ENCODE measurements at regions not wholly inside any gene's neighbourhood (a gene's known extent, or its start where the extent isn't known, plus 50 kb on each side); places are given as distances from the start of the nearest gene placed in this dataset.

DNA sequence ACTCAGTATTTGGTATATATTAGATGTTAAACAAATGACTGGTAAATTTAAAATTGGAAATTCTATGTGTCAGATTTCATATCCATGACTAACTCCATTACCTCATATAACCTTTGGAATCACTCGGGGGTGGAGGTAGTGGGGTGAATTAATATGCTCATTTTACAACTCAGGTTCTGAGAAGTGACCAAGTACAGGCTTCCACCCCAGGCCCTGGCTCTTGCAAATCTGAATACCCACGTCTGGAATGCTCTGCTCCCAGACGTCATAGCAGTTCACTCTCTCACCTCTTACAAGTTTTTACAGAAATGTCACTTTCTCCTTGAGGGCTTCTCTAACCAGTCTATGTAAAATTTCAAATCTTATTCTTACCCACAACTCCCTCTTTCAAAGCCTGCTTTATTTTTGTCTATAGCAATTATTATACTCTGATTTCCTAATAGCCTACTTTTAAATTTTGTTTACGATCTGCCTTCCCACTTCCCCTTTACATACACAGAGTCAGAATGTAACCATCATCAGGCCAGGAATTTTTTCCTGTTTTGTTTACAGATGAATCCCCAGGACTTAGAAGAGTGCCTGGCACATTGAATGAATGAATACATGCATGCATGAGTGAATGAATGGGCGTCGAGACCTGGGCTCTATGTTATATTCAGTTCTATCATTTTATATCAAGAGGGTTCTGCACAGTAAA is 134.1 kb upstream of the IFNE start:
- H3K9me3 ChIP-seq (ENCODE audit: control insufficient read depth in 4 of 4, low read length in 3 of 4), result no peaks in the 10 kb centered on the region
- no peak overlapping the region for H3K27ac ChIP-seq (ENCODE audit: low read depth in 1 of 2, low read length in 2 of 2)
- no peaks in the 10 kb centered on the region for H3K36me3 ChIP-seq (ENCODE audit: control insufficient read depth in 4 of 4, insufficient read depth in 3 of 4, low read depth in 1 of 4, low read length in 3 of 4)
- WGBS, result 67% methylated on average over 6 of the region's 6 CpGs
- no peak for TF ChIP-seq JUND (IDR thresholded peaks at IDR 0.05)
- TF ChIP-seq FOXA2 (IDR thresholded peaks at IDR 0.05), result no peak
- no peak for TF ChIP-seq FOXA1 (IDR thresholded peaks at IDR 0.05)
- TF ChIP-seq RXRA (IDR thresholded peaks at IDR 0.05), result no peak
- no peak for TF ChIP-seq EGR1 (IDR thresholded peaks at IDR 0.05; ENCODE audit: low read depth in 2 of 2)
- TF ChIP-seq SP1 (IDR thresholded peaks at IDR 0.05), result no peak
- TF ChIP-seq RAD21 (IDR thresholded peaks at IDR 0.05), result no peak
- TF ChIP-seq, protein P1, sequence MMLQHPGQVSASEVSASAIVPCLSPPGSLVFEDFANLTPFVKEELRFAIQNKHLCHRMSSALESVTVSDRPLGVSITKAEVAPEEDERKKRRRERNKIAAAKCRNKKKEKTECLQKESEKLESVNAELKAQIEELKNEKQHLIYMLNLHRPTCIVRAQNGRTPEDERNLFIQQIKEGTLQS (IDR thresholded peaks at IDR 0.05), result no peak
- TF ChIP-seq YY1 (IDR thresholded peaks at IDR 0.05), result no peak
- TF ChIP-seq, protein P2, sequence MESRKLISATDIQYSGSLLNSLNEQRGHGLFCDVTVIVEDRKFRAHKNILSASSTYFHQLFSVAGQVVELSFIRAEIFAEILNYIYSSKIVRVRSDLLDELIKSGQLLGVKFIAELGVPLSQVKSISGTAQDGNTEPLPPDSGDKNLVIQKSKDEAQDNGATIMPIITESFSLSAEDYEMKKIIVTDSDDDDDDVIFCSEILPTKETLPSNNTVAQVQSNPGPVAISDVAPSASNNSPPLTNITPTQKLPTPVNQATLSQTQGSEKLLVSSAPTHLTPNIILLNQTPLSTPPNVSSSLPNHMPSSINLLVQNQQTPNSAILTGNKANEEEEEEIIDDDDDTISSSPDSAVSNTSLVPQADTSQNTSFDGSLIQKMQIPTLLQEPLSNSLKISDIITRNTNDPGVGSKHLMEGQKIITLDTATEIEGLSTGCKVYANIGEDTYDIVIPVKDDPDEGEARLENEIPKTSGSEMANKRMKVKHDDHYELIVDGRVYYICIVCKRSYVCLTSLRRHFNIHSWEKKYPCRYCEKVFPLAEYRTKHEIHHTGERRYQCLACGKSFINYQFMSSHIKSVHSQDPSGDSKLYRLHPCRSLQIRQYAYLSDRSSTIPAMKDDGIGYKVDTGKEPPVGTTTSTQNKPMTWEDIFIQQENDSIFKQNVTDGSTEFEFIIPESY (IDR thresholded peaks at IDR 0.05), result no peak
- TF ChIP-seq GABPA (IDR thresholded peaks at IDR 0.05 in 1 of 2, conservative IDR thresholded peaks at IDR 0.05 in 1 of 2), result no peak
- TF ChIP-seq HNF4G (IDR thresholded peaks at IDR 0.05), result no peak
- H3K4me1 ChIP-seq (ENCODE audit: control insufficient read depth in 4 of 4, insufficient read depth in 4 of 4, low read length in 3 of 4), result no peaks in the 10 kb centered on the region
- DNase-seq (ENCODE audit: low spot score), result no peak
- no peaks in the 10 kb centered on the region for H3K27me3 ChIP-seq (ENCODE audit: control insufficient read depth in 4 of 4, insufficient read depth in 4 of 4, low read length in 3 of 4)
- H3K4me3 ChIP-seq (ENCODE audit: low read depth in 1 of 3, low read length in 3 of 3), result no peak overlapping the region
- H3K9ac ChIP-seq (ENCODE audit: low read depth in 1 of 2, low read length in 2 of 2), result no peak overlapping the region

DNA sequence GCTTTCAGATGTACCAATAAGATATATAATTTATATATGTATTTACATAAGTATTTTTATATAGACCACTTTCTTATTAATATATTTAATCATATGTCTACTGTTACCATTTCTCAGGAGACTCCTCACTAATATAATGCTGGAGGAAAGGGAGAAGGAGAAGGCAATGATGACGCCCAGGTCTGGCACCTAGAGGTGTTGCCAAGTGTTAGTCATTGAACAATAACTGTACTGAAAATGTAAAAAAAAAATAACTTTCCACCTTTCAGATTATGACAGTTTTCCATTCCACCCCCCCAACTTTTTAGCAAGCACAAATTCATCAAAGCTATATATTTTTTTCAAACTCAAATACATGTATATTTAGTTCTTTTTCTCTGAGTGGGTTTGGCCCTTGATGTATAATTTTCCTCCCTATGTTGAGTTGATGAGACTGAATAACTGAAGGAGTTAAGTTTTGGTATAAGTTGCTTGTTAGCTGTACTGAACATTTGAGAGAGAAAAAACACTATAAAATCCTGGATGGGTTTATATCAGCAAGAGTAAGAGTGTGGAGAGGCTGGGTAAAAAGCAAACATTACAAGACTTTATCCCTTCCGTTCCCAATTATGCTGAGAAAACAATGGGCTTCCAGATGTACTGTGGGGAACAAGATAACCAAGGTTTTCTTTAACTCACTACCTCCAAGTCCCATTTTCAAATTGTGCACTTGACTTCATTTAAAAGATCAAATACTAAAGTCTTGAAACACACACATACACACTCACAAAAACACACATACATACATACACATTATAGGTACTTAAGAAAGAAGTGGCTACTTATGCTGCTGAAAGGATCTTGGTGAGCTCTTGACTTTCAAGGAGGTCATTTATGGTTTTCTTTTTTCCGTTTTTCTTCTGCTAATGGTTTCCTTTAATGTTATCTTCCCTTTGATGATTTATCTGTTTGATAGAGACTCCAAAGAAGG is 142.8 kb upstream of the IFNE start:
- Histone ChIP-seq H3K9me3 (ENCODE audit: control insufficient read depth in 4 of 4, low read length in 3 of 4) (peaks cover 0 to 6% (median 0%) of the 10 kb centered on the region in 4 donors), H3K4me1 (ENCODE audit: control insufficient read depth in 4 of 4, insufficient read depth in 4 of 4, low read length in 3 of 4) (no peaks in the 10 kb centered on the region), H3K4me3 (ENCODE audit: low read depth in 1 of 3, low read length in 3 of 3) (no peak overlapping the region), H3K36me3 (ENCODE audit: control insufficient read depth in 4 of 4, insufficient read depth in 3 of 4, low read depth in 1 of 4, low read length in 3 of 4) (no peaks in the 10 kb centered on the region), H3K27ac (ENCODE audit: low read depth in 1 of 2, low read length in 2 of 2) (no peak overlapping the region), H3K27me3 (ENCODE audit: control insufficient read depth in 4 of 4, insufficient read depth in 4 of 4, low read length in 3 of 4) (peaks cover 0 to 8% (median 0%) of the 10 kb centered on the region in 4 donors), H3K9ac (ENCODE audit: low read depth in 1 of 2, low read length in 2 of 2) (no peak overlapping the region)
- no peak for TF ChIP-seq RXRA (IDR thresholded peaks at IDR 0.05)
- TF ChIP-seq FOXA2 (IDR thresholded peaks at IDR 0.05), result no peak
- no peak for TF ChIP-seq JUND (IDR thresholded peaks at IDR 0.05)
- TF ChIP-seq YY1 (IDR thresholded peaks at IDR 0.05), result no peak
- TF ChIP-seq, protein P3, sequence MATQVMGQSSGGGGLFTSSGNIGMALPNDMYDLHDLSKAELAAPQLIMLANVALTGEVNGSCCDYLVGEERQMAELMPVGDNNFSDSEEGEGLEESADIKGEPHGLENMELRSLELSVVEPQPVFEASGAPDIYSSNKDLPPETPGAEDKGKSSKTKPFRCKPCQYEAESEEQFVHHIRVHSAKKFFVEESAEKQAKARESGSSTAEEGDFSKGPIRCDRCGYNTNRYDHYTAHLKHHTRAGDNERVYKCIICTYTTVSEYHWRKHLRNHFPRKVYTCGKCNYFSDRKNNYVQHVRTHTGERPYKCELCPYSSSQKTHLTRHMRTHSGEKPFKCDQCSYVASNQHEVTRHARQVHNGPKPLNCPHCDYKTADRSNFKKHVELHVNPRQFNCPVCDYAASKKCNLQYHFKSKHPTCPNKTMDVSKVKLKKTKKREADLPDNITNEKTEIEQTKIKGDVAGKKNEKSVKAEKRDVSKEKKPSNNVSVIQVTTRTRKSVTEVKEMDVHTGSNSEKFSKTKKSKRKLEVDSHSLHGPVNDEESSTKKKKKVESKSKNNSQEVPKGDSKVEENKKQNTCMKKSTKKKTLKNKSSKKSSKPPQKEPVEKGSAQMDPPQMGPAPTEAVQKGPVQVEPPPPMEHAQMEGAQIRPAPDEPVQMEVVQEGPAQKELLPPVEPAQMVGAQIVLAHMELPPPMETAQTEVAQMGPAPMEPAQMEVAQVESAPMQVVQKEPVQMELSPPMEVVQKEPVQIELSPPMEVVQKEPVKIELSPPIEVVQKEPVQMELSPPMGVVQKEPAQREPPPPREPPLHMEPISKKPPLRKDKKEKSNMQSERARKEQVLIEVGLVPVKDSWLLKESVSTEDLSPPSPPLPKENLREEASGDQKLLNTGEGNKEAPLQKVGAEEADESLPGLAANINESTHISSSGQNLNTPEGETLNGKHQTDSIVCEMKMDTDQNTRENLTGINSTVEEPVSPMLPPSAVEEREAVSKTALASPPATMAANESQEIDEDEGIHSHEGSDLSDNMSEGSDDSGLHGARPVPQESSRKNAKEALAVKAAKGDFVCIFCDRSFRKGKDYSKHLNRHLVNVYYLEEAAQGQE (IDR thresholded peaks at IDR 0.05), result no peak
- TF ChIP-seq, protein P2 (IDR thresholded peaks at IDR 0.05), result no peak
- TF ChIP-seq, protein P4, sequence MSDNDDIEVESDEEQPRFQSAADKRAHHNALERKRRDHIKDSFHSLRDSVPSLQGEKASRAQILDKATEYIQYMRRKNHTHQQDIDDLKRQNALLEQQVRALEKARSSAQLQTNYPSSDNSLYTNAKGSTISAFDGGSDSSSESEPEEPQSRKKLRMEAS (IDR thresholded peaks at IDR 0.05), result no peak
- DNase-seq (ENCODE audit: low spot score), result no peak
- 48% methylated on average over 3 of the region's 3 CpGs for WGBS

All from liver (tissue), 7 donors.